ENCODE measurements at regions not wholly inside any gene's neighbourhood (a gene's known extent, or its start where the extent isn't known, plus 50 kb on each side); places are given as distances from the start of the nearest gene placed in this dataset.
"Not testable (repeated sequence)": the region's sequence is repeated elsewhere in the genome, so short reads cannot be mapped to it uniquely, and the experiment has no call there.

- DNase-seq: not testable (repeated sequence)
Observed at GRCh38 chr2:75988622-75989021, 277.9 kb upstream of the GCFC2 start.

DNA sequence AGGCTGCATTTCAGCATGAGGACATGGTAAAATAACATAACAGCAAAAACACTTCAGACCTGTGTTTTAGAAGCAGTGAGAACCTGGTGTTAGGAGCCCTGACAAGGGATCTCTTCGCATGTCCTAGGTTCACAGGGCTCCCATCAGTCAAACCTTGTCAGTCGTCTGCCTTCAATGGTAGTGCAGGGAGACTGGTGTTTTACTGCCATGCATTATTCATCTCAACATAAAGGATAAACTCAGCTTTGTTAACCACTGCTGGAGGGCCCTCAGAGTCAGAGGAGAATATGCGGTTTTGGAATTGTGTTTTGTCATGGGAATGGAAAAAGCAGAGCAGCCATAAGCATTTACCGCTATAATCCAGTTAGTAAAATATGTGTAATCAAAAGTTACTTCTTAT is 275.9 kb upstream of the GCFC2 start:
- no peak for DNase-seq

DNA sequence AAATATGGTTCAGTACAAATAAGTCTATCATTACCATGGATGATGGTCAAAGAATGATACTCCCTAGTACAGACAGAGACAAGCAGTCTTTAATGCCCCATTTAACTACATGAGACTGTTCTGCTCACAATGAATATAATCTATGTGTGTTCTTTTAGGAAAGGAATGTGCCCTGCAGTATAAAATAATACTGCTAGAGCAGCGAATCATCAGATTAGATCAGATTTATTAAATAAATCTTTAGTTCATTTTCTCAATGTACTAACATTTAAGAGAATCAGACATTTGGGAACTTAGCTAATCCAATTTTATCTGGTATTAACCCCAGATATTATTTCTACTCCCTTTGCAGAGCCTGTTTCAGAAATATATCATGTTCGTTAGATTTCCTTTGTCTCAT is 272.0 kb upstream of the GCFC2 start:
- no peak for DNase-seq

- DNase-seq: no peak
Observed at GRCh38 chr2:75964646-75965045, 253.9 kb upstream of the GCFC2 start.

GRCh38 chr2:75960472-75961009 is 249.8 kb upstream of the GCFC2 start:
- DNase-seq: no peak

DNA sequence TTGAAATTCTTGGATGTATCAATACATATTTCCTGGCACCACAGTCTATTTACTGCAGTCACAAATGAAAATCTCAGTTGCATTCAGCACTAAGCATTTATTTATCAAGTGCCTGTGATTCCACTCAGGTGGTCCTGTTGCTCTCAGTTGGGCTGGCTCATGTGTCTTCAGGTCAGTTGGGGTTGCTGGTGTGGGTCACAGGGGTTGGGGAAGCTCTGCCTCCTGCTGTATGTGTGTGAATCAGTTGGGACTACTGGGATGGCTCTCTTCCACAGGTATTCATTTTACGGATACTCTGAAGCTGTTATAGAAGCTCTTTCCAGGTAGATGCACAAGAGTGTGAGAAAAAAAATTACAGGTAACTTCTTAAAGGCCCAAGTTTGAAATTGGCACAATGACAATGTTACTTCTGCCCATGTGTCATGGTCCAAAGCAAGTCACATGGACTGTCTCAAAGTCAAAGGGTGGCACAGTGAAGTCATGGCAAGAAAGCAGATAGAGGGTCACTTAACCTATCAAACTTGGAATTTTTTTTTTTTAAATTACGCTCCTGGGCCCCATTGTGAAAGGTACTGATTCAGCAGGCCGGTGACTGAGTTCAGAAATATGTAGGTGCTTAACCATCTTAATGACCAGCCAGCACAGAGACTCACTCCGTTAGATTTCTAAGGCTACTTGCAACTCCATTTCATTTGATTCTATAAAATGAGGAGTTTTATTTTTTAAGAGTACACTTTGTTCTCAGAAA is 249.2 kb upstream of the GCFC2 start:
- DNase-seq: no peak

DNA sequence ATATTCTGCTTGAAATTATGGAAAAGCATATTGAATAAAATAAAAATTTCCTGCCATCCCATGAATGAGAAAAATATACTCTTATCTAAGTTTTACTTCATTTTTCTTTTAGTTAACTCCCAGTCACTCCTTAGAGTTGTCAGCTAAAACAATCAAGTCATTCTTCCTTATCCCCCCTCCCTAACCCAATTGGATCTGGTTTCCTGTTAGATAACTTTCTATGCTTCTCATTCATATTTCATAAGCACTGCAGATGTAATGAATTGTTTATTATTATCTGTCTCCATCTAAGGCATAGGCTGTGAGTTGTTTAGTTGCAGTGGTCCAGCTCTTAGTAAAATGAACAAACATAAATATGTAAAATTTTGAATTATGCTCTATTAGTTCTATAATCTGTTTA is 244.0 kb upstream of the GCFC2 start:
- no peak for DNase-seq

DNA sequence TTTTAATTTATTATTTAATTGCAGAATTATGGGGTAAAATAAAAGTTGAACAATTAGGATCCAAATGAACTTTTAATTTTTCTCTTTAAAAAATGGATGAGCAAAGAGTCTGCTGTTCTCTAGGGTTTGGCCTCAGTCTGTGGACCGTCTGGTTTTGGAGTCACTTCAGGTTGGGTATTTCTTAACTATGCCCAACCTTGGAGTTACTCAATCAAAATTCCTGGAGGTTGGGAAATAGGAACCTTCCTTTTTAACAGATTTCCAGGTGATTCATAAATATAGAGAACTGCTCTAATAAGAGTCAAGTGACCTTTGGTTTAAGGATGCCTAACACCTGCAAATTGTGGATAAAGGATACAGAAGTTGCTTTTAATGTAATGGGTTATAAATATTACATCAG is 241.5 kb upstream of the GCFC2 start:
- no peak for DNase-seq

DNA sequence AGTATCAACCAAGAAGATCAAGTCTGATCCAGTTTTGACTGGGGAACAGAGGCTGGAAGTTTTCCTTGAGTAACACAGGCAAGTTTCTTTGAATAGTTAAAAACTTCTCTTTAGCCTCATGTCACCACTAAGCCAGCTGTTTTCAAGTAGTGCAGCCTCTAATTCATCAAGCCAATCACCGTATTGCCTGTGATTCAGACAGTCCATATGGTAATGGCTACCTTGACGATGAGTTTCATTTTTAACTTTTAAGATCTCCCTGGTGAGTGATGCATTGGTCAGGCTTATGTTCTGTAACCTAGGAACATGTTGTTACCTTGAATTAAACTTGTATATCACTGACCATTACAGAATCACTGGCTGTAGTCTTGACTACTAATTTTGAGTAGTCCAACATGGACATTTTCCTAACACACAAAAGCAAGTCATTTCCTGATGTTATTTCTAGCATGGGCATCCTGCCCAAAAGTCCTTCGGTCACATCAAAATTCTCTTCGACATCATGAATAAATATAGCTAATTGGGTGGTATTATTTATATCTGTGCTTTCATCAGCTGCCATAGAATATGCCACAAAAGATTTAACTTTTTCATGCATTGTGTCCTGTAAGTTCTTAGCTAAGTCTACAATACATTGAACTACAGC is 238.8 kb upstream of the GCFC2 start:
- no peak for DNase-seq

DNA sequence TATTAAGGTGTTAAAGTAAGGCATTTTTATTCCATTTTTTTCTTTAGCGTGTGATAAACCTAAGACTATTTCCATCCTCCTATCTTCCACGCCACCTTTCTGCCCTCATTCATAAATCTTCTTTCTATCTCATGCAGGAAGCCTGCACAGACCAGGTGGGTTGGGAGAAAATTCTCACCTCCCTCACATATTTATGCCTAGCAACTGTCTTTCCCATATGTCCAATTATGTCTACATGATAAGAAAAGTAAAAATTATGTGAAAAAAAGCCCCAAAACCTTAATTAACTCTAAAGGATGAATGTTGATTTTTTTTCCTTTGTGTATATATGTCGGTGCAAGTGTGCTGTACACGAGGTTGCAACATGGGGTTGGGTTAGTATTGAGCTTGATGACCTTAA is 225.6 kb upstream of the GCFC2 start:
- no peak for DNase-seq

GRCh38 chr2:75932996-75933395 is 222.3 kb upstream of the GCFC2 start:
- no peak for DNase-seq

DNA sequence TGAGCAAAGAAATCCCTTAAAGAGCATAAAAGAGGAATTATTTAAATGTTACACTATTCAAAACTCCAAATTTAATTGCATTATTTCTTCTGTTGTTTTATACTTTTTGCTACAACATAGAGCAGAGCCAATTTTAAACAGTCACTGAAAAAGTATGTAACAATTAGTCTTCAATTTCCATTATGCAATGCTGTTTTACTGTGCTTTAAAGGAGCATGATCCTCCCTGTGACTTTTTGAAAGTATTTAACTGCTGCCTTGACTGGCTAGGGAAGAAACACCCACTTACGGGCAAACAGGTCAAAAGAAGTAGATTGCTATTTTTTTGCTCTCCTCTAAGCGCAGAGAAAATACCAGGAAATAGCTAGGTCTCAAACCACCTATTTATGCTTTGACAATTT is 217.4 kb upstream of the GCFC2 start:
- no peak for DNase-seq

DNA sequence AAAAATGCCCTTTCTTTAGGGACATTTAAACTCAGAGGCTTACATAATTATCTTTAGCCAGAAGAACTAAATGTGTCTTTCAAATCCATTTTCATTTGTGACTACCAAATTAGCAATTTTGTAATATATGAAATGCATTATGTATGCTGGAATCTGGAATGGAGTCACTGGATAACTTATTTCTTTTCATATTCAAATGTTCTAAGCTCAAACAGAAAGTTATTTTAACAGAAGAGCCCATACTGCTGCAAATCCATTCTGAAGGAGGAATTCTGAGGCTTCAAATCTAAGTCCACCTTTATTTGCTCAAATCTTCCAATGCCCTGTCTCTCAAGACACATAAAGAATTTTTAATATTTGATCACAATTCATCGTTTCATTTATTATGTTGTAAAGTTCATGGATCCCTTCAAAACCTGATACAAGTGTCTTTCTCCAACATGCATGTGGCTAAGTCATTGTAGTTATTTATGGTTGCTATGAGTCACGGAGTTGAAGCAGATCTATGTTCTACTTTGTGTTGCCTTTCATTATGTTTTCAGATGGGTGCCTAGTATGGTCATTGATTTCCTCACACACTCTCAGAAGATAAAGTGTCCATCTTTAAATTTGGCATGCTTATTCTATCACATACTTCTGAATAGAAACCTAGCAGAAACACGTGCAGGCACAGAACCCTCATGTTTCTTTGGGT is 214.8 kb upstream of the GCFC2 start:
- DNase-seq: no peak

DNA sequence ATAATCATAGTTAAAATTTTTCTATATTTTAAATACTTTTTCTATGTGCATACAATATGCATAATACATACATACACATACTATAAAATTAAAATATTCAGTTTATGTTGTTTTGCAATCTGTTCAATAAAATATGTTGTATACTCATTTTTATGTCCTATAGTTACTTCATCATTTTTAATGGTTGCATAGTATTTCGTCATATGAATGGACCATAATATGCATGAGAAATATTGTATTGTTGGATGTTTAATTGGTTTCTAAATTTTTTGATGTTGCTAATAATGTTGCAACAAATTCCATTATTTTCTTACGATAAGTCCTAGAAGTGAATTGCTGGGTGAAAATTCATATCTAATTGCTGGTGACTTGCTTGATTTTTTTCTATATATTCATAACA is 211.5 kb upstream of the GCFC2 start:
- DNase-seq: no peak

DNA sequence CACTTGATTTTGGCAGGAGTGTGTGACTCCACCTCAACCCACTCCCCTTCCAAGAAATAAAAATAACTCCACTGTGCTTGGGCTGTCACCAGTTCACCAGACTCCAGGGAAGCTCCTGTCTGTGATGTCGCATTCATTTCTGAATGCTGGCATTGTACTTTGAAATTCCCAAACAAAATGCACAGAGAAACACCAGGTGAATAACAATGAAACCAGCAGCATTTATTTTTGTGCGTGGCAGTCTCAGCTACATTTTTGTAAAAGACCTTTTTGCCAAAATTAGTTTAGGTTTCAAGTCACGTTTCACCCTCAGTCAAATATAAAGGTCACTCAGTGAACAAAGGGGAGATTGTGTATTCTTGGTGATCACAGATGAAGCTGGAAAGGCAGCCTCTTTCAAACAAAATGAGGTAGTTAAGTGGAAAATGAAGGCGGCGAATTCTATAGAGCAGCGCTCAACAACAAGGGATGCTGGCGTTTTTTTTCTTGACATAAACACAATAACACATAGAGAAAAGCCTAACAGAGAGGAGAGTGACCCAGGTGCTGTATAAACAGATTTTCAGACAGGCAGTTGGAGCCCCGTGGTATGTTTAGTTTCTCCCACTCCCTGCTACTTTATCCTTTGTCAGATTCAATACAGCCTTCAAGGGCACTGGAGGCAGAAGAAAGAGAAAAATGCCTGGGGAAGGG is 210.3 kb upstream of the GCFC2 start:
- no peak for DNase-seq

GRCh38 chr2:75915851-75916634 is 205.3 kb upstream of the GCFC2 start:
- no peak for DNase-seq

GRCh38 chr2:75896779-75897366 is 186.2 kb upstream of the GCFC2 start:
- no peak for DNase-seq

DNA sequence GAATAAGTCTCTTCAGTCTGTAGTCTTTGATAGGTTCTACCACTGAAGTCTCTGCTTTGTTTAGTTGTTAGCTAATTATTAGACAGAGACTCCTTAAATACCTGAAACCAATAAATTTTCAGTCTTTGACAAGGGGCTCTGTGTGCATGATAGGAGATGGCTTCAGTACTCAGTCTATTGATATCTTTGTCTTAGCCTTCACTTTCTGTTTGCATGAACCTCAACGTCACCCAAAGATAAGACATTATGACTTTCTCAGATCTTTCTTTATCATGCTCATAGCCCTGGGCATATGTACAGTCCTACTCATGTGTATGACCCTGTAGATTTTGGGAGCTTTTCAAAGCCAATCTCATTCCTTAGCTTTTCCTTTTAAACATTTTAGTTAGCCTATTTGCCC is 183.5 kb upstream of the GCFC2 start:
- DNase-seq: no peak

- DNase-seq: no peak
Observed at GRCh38 chr2:75892490-75892889, 181.8 kb upstream of the GCFC2 start.

DNA sequence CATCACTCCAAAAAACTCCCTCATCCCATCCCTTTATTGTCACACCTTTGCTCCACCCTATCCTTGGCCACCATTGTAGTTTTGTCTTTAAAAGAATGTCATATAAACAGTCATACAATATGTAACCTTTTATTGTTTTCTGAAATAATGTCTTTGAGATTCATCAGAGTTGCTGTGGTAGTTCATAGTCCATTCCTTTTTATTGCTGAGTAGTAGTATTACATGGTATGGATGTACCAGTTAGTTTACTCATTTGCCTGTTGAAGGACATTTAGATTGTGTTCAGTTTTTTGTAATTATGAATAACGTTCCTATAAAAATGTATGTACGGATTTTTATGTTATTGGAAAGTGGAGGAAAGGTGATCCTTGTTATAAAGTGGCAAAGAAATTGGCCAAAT is 171.8 kb upstream of the GCFC2 start:
- no peak for DNase-seq

- not testable (repeated sequence) for DNase-seq
Observed at GRCh38 chr2:75875606-75876005, 164.9 kb upstream of the GCFC2 start.

Data from activated CD4-positive, alpha-beta T cell treated with anti-CD3 and anti-CD28 coated beads, Interleukin-2, amount 50 U/mL, for 48 hours (primary cell).